HEK293 (cell line): ENCODE measurements at regions not wholly inside any gene's neighbourhood (a gene's known extent, or its start where the extent isn't known, plus 50 kb on each side); places are given as distances from the start of the nearest gene placed in this dataset.

Experiments
- CTCF ChIA-PET: fragments of 350-600 bp; formaldehyde crosslinking; extraction: SDS; loops from one replicate; lab custom pipeline; 2021; ENCODE audit warnings: antibody characterized with exemption; lab: Yijun Ruan, JAX
- POLR2A ChIA-PET: fragments of 300-600 bp; formaldehyde crosslinking; extraction: SDS; loops from one replicate; lab custom pipeline; 2020; ENCODE audit warnings: antibody characterized with exemption, inconsistent platforms; lab: Yijun Ruan, JAX
- H3K27ac ChIP-seq: fragments of 200-500 bp; sonication (Bioruptor generic); 2 replicates; pipeline ENCODE4 v1.5.1; 2014; ENCODE audit warnings: low read depth, low read length, control low read depth, inconsistent platforms; ENCODE audit errors: extremely low read depth
- H3K36me3 ChIP-seq, 2 experiments: fragments of 200-500 bp in 1 of 2; sonication (Bioruptor generic) in 1 of 2; 1 replicate in 1 of 2; 2 replicates in 1 of 2; pipeline ENCODE4 v1.5.1; 2014 to 2017; ENCODE audit warnings: inconsistent platforms in 2 of 2, low read length in 2 of 2; ENCODE audit not compliant: control insufficient read depth in 2 of 2, insufficient read depth in 1 of 2
- H3K4me1 ChIP-seq: fragments of 200-500 bp; sonication (Bioruptor generic); 2 replicates; pipeline ENCODE4 v1.5.1; 2014; ENCODE audit warnings: mild to moderate bottlenecking, low read length, inconsistent platforms; ENCODE audit not compliant: control insufficient read depth, insufficient read depth
- H3K4me3 ChIP-seq: 2 replicates; pipeline ENCODE4 v1.5.1; 2011; ENCODE audit warnings: low read depth, mild to moderate bottlenecking, control low read depth, low read length, moderate library complexity
- H3K9me3 ChIP-seq: fragments of 200-500 bp; sonication (Bioruptor generic); 2 replicates; pipeline ENCODE4 v1.5.1; 2014; ENCODE audit warnings: low read depth, low read length, inconsistent platforms; ENCODE audit not compliant: control insufficient read depth, insufficient read depth
- GLIS2 ChIP-seq: fragments of 450-650 bp; formaldehyde crosslinking; IDR thresholded peaks from 2 replicates; pipeline ENCODE4 v1.5.1; 2016; ENCODE audit warnings: missing biosample characterization, missing genetic modification characterization
- TRIM28 ChIP-seq: IDR thresholded peaks from 2 replicates; pipeline ENCODE4 v1.6.1; 2011; ENCODE audit warnings: low read length, control low read depth, borderline replicate concordance
- ZBTB11 ChIP-seq: fragments of 450-650 bp; formaldehyde crosslinking; conservative IDR thresholded peaks from 2 replicates; pipeline ENCODE4 v1.5.1; 2016; ENCODE audit warnings: low read depth, missing biosample characterization, missing genetic modification characterization
- ZBTB20 ChIP-seq: fragments of 450-650 bp; formaldehyde crosslinking; IDR thresholded peaks from 2 replicates; pipeline ENCODE4 v1.5.1; 2016; ENCODE audit warnings: missing biosample characterization, missing genetic modification characterization
- ZBTB7A ChIP-seq: fragments of 450-650 bp; formaldehyde crosslinking; IDR thresholded peaks from 2 replicates; pipeline ENCODE4 v1.5.1; 2016; ENCODE audit warnings: low read depth, missing biosample characterization, missing genetic modification characterization
- ZNF175 ChIP-seq: fragments of 450-650 bp; formaldehyde crosslinking; IDR thresholded peaks from 2 replicates; pipeline ENCODE4 v1.5.1; 2016; ENCODE audit warnings: missing biosample characterization, missing genetic modification characterization
- ZNF292 ChIP-seq: fragments of 450-650 bp; formaldehyde crosslinking; IDR thresholded peaks from 2 replicates; pipeline ENCODE4 v1.5.1; 2016; ENCODE audit warnings: low read depth, missing biosample characterization, missing genetic modification characterization, borderline replicate concordance
- ZNF37A ChIP-seq: fragments of 450-650 bp; IDR thresholded peaks from 2 replicates; pipeline ENCODE4 v1.5.1; 2018; ENCODE audit warnings: missing biosample characterization, missing genetic modification characterization
- ZNF426 ChIP-seq: fragments of 450-650 bp; formaldehyde crosslinking; IDR thresholded peaks from 2 replicates; pipeline ENCODE4 v1.5.1; 2017; ENCODE audit warnings: missing biosample characterization, missing genetic modification characterization, mild to moderate bottlenecking, inconsistent platforms, moderate library complexity
- ZNF639 ChIP-seq: fragments of 450-650 bp; formaldehyde crosslinking; IDR thresholded peaks from 2 replicates; pipeline ENCODE4 v1.5.1; 2016; ENCODE audit warnings: missing biosample characterization, missing genetic modification characterization
- ZNF777 ChIP-seq: fragments of 450-650 bp; formaldehyde crosslinking; IDR thresholded peaks from 2 replicates; pipeline ENCODE4 v1.5.1; 2017; ENCODE audit warnings: missing biosample characterization, missing genetic modification characterization, borderline replicate concordance
- ZNF791 ChIP-seq: fragments of 450-650 bp; formaldehyde crosslinking; IDR thresholded peaks from 2 replicates; pipeline ENCODE4 v1.5.1; 2016; ENCODE audit warnings: missing biosample characterization, missing genetic modification characterization
- ZNF837 ChIP-seq: fragments of 450-650 bp; formaldehyde crosslinking; IDR thresholded peaks from 2 replicates; pipeline ENCODE4 v1.5.1; 2016; ENCODE audit warnings: missing biosample characterization, missing genetic modification characterization
- TF ChIP-seq, protein P1 (sequence below): fragments of 450-650 bp; formaldehyde crosslinking; IDR thresholded peaks from 2 replicates; pipeline ENCODE4 v1.5.0; 2017; ENCODE audit warnings: missing biosample characterization, missing genetic modification characterization, borderline replicate concordance
- TF ChIP-seq, protein P2 (sequence below): fragments of 450-650 bp; formaldehyde crosslinking; IDR thresholded peaks from 2 replicates; pipeline ENCODE4; 2016; ENCODE audit warnings: missing biosample characterization, missing genetic modification characterization
- TF ChIP-seq, protein P3 (sequence below): fragments of 450-650 bp; formaldehyde crosslinking; IDR thresholded peaks from 2 replicates; pipeline ENCODE4 v1.5.1; 2016; ENCODE audit warnings: missing biosample characterization, missing genetic modification characterization

DNA sequence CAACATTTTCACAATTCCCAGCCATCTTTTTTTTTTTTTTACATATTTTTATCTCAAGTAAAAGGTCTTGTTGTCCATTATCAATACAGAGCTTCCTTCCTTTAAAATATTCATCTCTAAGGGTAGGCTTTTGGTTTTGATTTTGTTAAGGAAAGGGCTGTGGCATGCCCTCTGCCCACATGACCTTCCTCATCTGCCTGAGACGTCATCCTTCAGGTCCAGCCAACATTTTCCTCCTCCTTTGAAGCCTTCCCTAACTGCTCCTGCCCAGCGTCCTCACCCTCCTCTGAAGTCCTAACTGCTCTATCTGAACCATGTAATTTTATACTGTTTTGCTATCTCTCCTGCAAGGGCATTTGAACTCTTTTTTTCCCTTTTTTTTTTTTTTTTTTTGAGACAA is 73.9 kb upstream of the TGM3 start:
- Histone ChIP-seq H3K4me1 (no peaks in the 10 kb centered on the region), H3K27ac (no peak overlapping the region), H3K36me3 (no peaks in the 10 kb centered on the region)
- CTCF ChIA-PET = interaction anchor here (0.6 to 1.0 kb wide), 4 partner anchors 10 to 339 kb away, joined by 3 to 5 read pairs (median 4); no protein-coding TSS in a partner anchor
- TF ChIP-seq, protein P1, sequence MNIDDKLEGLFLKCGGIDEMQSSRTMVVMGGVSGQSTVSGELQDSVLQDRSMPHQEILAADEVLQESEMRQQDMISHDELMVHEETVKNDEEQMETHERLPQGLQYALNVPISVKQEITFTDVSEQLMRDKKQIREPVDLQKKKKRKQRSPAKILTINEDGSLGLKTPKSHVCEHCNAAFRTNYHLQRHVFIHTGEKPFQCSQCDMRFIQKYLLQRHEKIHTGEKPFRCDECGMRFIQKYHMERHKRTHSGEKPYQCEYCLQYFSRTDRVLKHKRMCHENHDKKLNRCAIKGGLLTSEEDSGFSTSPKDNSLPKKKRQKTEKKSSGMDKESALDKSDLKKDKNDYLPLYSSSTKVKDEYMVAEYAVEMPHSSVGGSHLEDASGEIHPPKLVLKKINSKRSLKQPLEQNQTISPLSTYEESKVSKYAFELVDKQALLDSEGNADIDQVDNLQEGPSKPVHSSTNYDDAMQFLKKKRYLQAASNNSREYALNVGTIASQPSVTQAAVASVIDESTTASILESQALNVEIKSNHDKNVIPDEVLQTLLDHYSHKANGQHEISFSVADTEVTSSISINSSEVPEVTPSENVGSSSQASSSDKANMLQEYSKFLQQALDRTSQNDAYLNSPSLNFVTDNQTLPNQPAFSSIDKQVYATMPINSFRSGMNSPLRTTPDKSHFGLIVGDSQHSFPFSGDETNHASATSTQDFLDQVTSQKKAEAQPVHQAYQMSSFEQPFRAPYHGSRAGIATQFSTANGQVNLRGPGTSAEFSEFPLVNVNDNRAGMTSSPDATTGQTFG (tag by site-specific recombination) = no peak
- TF ChIP-seq ZNF175 (tag by site-specific recombination) (no peak), ZNF837 (no peak), ZNF292 (tag by site-specific recombination) (no peak), ZBTB20 (tag by site-specific recombination) (no peak), GLIS2 (tag by site-specific recombination) (no peak), ZBTB7A (tag by site-specific recombination) (no peak), ZNF37A (tag by site-specific recombination) (no peak), TRIM28 (no peak), ZNF639 (no peak), ZNF791 (tag by site-specific recombination) (no peak), ZNF777 (no peak), ZNF426 (no peak), ZBTB11 (tag by site-specific recombination) (no peak)
- TF ChIP-seq, protein P2, sequence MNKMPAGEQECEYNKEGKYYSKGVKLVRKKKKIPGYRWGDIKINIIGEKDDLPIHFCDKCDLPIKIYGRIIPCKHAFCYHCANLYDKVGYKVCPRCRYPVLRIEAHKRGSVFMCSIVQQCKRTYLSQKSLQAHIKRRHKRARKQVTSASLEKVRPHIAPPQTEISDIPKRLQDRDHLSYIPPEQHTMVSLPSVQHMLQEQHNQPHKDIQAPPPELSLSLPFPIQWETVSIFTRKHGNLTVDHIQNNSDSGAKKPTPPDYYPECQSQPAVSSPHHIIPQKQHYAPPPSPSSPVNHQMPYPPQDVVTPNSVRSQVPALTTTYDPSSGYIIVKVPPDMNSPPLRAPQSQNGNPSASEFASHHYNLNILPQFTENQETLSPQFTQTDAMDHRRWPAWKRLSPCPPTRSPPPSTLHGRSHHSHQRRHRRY (tag by site-specific recombination) = no peak
- TF ChIP-seq, protein P3, sequence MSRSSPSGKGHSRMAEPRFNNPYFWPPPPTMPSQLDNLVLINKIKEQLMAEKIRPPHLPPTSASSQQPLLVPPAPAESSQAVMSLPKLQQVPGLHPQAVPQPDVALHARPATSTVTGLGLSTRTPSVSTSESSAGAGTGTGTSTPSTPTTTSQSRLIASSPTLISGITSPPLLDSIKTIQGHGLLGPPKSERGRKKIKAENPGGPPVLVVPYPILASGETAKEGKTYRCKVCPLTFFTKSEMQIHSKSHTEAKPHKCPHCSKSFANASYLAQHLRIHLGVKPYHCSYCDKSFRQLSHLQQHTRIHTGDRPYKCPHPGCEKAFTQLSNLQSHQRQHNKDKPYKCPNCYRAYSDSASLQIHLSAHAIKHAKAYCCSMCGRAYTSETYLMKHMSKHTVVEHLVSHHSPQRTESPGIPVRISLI (tag by site-specific recombination) = no peak
- TF ChIP-seq, all 188 proteins: peak for 0
- POLR2A ChIA-PET = interaction anchor here (0.7 kb wide), 1 partner anchor 13 kb away, joined by 3 read pairs; no protein-coding TSS in a partner anchor
- no peaks in the 10 kb centered on the region for H3K9me3 ChIP-seq
- no peak overlapping the region for H3K4me3 ChIP-seq
